ENCODE measurements at regions not wholly inside any gene's neighbourhood (a gene's known extent, or its start where the extent isn't known, plus 50 kb on each side); places are given as distances from the start of the nearest gene placed in this dataset.

DNA sequence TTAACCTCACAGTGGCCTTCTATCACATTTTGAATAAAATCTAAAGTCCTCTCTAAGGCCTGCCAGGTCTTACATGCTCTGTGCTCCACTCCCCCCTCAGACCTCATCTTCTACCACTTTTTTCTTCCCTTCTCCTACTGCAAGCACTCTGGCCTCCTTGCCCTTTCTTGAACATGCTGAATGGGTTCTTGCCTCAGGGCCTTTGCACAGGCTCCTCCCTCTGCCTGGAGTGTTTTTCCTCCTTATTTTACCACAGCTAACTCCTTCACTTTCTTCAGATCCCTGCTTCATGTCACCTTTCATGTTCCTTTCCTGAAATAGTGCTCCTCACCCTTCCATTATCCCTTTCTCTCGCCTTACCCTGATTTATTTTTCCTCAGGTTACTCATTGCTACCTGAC lies 97.9 kb upstream of the FOXP4 start:
- no peak overlapping the region for H3K27ac ChIP-seq
- no peaks in the 10 kb centered on the region for H3K36me3 ChIP-seq
- no peak overlapping the region for H3K4me3 ChIP-seq
- TF ChIP-seq, protein P1, sequence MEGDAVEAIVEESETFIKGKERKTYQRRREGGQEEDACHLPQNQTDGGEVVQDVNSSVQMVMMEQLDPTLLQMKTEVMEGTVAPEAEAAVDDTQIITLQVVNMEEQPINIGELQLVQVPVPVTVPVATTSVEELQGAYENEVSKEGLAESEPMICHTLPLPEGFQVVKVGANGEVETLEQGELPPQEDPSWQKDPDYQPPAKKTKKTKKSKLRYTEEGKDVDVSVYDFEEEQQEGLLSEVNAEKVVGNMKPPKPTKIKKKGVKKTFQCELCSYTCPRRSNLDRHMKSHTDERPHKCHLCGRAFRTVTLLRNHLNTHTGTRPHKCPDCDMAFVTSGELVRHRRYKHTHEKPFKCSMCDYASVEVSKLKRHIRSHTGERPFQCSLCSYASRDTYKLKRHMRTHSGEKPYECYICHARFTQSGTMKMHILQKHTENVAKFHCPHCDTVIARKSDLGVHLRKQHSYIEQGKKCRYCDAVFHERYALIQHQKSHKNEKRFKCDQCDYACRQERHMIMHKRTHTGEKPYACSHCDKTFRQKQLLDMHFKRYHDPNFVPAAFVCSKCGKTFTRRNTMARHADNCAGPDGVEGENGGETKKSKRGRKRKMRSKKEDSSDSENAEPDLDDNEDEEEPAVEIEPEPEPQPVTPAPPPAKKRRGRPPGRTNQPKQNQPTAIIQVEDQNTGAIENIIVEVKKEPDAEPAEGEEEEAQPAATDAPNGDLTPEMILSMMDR (IDR thresholded peaks at IDR 0.05), result no peak
- TF ChIP-seq POLR2A (IDR thresholded peaks at IDR 0.05) (no peak), POLR2AphosphoS5 (IDR thresholded peaks at IDR 0.05) (no peak), EP300 (IDR thresholded peaks at IDR 0.05) (no peak)
- 87 to 100% methylated on average over 1 of the region's 1 CpG for WGBS, 2 donors (ENCODE audit: low coverage in 1 of 2)
- peaks cover 2 to 71% (median 38%) of the 10 kb centered on the region in 3 donors for H3K4me1 ChIP-seq
- H3K27me3 ChIP-seq, result no peaks in the 10 kb centered on the region
- no peaks in the 10 kb centered on the region for H3K9me3 ChIP-seq
- no peak for ATAC-seq

DNA sequence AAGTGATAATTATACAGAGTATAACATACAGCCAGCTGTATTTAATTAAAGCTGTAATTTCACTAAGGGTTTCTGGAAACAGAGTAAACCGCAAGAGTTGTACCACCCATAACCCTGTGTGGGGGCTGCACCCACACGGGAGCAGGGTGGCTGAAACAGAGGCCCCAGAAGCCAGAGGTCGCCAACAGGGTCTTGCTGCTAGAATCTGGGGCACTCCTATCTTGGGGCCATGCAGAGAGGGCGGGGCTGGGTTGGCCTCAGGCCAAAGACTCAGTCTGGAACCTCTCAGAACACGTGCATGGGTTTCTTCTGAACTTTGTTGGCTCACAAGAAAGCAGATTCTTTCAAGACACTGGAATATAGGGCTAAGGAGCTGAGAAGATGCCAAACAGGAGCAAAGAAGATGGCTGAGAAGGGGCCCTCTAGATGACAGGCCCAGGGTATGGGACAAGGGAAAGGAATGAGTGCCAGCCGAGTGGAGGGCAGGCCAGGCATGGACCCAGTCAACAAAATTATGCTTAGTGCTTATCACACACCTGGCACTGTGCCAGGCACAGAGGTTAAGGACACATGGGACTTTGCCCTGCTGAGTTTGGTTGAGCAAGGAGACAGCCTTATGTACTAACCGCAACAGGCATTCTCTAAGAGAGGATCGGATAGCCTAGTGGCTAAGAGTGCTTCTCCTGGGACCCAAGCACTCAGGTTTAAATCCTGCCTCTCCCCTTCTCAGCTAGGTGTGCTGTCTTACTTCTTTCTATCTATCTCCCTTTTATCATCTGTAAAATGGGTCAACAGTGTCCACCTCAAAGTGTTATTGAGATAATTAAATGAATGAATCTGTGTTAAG lies 96.6 kb upstream of the FOXP4 start:
- no peaks in the 10 kb centered on the region for H3K9me3 ChIP-seq
- no peaks in the 10 kb centered on the region for H3K27me3 ChIP-seq
- H3K36me3 ChIP-seq, result no peaks in the 10 kb centered on the region
- H3K4me3 ChIP-seq, result no peak overlapping the region
- WGBS, 2 donors (ENCODE audit: low coverage in 1 of 2), result 43 to 48% methylated on average over 5 to 7 of the region's 8 CpGs
- peak; percentile 40 for ATAC-seq
- H3K4me1 ChIP-seq, result peaks cover 2 to 59% (median 27%) of the 10 kb centered on the region in 3 donors
- TF ChIP-seq, protein P1 (IDR thresholded peaks at IDR 0.05), result no peak
- TF ChIP-seq EP300 (IDR thresholded peaks at IDR 0.05), result no peak
- peak overlapping the region in 3 of 4 donors; percentile 55 to 82 (median 81) for H3K27ac ChIP-seq

DNA sequence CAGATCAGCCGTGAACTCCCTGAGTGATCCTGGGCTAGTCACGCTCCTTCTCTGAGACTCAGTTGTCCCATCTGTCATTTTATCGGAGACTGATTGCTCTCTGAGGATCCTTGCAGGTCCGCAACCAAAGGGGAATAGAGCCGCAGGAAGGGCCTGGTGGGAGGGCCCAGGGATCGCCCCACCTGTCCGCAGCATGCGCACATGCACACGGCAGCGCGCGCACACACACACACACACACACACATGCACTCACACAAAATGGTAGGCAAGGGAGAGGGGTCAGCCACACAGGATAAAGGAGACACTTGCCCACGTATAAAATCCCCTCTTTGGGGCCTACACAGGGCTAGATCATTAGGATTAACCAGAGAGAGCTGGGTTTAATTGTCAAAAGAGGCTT lies 95.6 kb upstream of the FOXP4 start:
- Histone ChIP-seq H3K27ac (peak overlapping the region in 3 of 4 donors; percentile 81 to 82 (median 81)), H3K4me1 (peaks cover 2 to 50% (median 26%) of the 10 kb centered on the region in 3 donors), H3K4me3 (no peak overlapping the region), H3K36me3 (no peaks in the 10 kb centered on the region), H3K9me3 (no peaks in the 10 kb centered on the region), H3K27me3 (no peaks in the 10 kb centered on the region)
- TF ChIP-seq, protein P1 (IDR thresholded peaks at IDR 0.05), result no peak
- TF ChIP-seq POLR2A (IDR thresholded peaks at IDR 0.05), result no peak
- TF ChIP-seq EP300 (IDR thresholded peaks at IDR 0.05), result no peak
- TF ChIP-seq POLR2AphosphoS5 (IDR thresholded peaks at IDR 0.05), result no peak
- no peak for ATAC-seq
- WGBS, 2 donors (ENCODE audit: low coverage in 1 of 2), result 65 to 96% methylated on average over 3 to 4 of the region's 13 CpGs

DNA sequence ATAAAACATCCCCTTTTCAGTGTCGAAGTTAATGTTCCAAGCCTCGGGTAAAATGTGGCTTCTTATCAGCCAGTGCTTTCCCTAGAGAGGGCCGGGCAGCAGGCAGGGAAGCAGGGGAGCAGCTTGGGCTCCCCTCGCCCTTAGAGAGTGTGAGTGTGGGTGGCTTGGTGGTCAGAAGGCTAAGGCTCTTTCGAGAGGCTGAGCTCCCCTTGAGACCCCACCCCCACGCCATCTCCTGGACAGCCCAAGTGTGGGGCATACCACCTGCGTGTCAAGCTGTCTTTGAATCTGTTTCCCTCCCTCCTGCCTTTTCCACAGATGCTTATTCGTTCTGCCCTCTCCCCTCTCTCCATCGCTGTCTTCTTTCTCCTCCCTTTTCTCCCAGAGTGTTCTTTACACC lies 95.1 kb upstream of the FOXP4 start:
- 25 to 44% methylated on average over 4 to 9 of the region's 9 CpGs for WGBS, 2 donors (ENCODE audit: low coverage in 1 of 2)
- ATAC-seq, result no peak
- Histone ChIP-seq H3K27ac (peak overlapping the region; percentile 10 to 82 (median 81)), H3K4me1 (peaks cover 2 to 45% (median 26%) of the 10 kb centered on the region in 3 donors), H3K9me3 (no peaks in the 10 kb centered on the region), H3K27me3 (no peaks in the 10 kb centered on the region), H3K36me3 (no peaks in the 10 kb centered on the region), H3K4me3 (no peak overlapping the region)
- TF ChIP-seq, protein P1 (IDR thresholded peaks at IDR 0.05), result no peak
- TF ChIP-seq POLR2A (IDR thresholded peaks at IDR 0.05) (no peak), EP300 (IDR thresholded peaks at IDR 0.05) (no peak), POLR2AphosphoS5 (IDR thresholded peaks at IDR 0.05) (no peak)

Data from gastroesophageal sphincter (tissue), 4 donors.